Testis (tissue), 2 donors: ENCODE measurements at regions not wholly inside any gene's neighbourhood (a gene's known extent, or its start where the extent isn't known, plus 50 kb on each side); places are given as distances from the start of the nearest gene placed in this dataset.

Experiments used
- CTCF ChIP-seq, 3 experiments: fragments of 450-650 bp in 2 of 3; fragments of 200-600 bp in 1 of 3; sonication (generic) in 1 of 3; IDR thresholded peaks; one replicate each; pipeline ENCODE4 v1.5.1; 2016 to 2019; ENCODE audit warnings: antibody characterized with exemption in 3 of 3, mild to moderate bottlenecking in 2 of 3, moderate library complexity in 1 of 3
- POLR2A ChIP-seq: fragments of 450-650 bp; IDR thresholded peaks from one replicate; pipeline ENCODE4 v1.6.1; 2017; ENCODE audit warnings: antibody characterized with exemption, mild to moderate bottlenecking, moderate library complexity

GRCh38 chr2:142707318-142707717 lies 170.1 kb upstream of the KYNU start:
- no peak for TF ChIP-seq POLR2A
- TF ChIP-seq CTCF (IDR thresholded peaks at IDR 0.05) = no peak
